Left kidney (tissue), 1 donor: ENCODE measurements at regions not wholly inside any gene's neighbourhood (a gene's known extent, or its start where the extent isn't known, plus 50 kb on each side); places are given as distances from the start of the nearest gene placed in this dataset.
"Not testable (repeated sequence)": the region's sequence is repeated elsewhere in the genome, so short reads cannot be mapped to it uniquely, and the experiment has no call there.

Experiments
- DNase-seq: peaks from one replicate; pipeline ENCODE4 v3.0.0-alpha.2; 2013

DNA sequence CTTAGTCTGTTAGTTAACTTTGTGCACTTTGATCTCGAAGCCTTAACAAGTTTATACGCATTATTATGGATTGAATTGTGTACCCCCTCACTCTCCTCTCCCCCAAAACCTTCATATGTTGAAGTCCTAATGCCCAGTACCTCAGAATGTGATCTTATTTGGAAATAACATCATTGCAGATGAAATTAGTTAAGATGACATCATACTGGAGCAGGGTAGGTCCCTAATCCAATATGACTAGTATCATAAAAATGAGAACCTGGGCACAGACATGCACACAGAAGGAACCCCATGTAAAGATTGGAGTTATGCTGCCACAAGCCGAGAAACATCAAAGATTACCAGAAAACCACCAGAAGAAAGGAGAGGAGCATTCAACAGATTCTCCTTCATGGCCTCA lies 85.8 kb upstream of the TSC22D1 start:
- DNase-seq, result no peak

DNA sequence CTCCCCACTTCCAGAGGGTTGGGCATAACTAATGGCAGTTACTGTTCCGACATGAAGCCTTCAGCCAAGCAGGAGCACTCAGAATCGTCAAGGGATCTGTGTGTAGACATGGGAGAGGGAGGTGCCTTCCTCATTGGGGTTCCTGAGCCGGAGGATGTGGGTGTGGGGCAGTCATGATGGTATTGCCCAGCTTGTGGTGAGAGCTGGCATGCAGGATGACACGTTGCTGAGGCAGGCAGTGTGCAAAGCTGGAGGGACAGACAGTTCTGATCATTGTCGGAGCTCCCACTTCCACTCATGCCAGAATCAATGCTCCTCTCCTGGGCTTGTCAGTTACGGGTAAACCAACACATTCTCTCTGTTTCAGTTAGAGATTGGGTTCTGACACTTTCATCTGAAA lies 83.9 kb upstream of the TSC22D1 start:
- no peak for DNase-seq

DNA sequence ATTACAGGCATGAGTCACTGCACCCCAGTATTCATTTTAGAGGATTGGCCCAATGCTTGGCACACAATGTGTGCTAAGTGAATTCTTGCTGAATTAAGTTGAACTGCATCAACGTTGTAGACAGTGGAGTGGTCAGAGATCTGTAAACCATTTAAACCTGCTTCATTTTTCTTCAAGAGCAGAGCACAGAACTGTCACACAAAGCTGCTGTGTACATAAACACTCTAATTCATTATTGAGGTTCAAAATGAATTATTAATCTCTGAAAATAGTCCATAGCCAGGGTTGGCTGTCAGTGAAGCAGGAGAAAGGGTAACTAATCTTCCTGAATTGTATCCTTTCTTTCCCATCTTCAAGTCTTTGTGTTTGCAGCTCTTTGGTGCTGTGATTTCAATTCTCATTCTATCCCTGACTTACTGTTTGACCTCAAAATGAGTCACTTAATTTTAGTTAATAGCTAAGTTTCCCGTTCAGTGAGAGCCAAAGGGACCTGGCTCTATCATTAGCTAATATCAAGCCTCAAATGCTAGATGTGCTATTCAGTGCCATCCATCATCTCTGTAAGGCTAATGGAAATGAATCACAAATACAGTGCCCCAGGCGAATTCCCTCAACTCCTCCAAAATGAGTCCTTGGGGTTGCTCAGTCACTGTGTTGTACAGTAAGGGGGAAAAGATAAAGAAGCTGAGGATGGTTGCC lies 77.0 kb upstream of the TSC22D1 start:
- no peak for DNase-seq

DNA sequence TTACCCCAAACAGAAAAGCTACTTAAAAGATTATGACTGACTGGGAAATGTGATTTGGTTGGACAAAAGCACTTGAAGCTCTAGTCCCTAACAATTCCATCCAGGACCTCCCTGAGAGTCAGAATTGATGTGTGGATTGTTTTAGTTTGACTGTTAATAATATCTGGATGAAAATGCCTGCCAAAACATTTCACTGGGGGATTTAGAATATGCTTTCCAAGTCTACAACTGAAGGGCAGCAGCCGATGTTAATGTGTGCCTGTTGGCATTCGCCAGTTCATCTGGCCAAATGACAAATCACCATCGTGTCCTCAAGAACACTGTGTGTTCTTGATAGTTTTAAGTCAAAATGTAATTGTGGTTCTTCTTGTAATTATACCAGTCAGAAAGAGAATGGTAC lies 76.0 kb upstream of the TSC22D1 start:
- DNase-seq, result no peak

DNA sequence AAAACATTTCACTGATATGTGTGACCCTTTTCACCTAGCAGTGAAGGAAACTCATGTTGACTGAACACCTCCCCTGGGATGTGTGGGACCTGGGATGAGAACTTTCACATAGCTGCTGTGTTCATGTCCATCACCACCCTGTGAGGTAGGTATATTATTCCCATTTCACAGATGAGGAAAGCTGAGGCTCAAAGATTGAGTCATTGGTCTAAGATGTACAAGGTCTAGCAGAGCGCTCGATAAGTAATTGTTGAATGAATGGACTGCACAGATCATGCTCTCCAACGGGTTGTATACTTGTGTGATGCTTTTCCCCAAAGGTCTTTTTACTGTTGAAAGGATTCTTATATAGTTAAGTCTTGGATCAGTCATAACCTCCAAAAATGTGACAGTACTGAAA lies 75.6 kb upstream of the TSC22D1 start:
- DNase-seq, result no peak

DNA sequence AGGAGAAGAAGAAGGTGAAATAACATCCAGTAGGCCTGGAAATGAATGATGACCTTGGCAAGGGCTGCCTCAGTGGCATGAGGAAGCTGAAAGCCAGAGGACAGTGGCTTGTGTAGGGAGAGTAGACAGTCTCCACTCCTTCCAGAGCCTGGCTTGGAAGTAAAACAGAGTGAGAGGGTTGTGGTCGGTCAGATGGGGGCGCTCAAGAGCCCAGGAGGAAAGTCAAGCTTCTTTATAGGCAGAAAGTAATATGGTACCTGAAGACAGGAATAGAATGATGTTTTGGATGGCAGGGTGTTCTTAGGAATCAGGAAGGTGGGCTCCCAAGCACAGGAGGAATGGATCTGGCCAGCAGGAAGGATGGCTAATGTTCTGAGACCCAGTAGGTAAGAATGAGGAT lies 75.1 kb upstream of the TSC22D1 start:
- DNase-seq, result no peak

DNA sequence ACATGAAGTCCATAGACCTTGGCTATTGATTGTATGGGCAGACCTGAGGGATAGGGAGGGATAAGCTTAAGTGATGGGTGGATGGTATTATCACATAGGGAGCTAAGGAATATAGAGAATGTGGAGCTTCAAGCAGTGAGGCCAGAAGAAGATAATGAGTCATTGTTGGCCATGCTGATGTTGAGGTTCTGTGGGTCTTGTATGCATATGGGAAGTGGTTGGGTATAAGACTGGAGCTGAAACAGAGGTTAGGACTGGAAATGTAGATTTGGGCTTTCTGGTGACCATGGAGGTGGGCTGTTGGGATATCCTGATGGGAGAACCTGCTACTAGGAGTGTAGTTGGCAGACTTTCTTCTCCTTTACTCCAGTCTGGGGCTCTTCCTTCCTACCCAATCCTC lies 73.7 kb upstream of the TSC22D1 start:
- DNase-seq, result no peak

DNA sequence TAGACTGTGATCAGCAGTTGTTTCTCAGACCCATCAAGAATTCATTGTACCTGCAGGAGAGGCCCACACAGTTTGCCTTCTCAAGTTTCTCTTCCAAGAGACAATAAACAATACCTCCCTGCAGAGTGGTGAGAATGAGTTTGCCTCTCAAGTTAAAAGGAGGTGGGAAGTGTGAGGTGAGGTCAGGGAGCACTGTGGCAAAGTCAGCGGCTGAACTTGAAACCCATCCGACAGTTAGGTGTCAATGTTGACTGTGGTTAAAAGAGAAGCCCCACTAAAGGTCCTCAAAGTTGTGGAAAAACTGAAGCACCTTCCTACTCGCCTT lies 72.9 kb upstream of the TSC22D1 start:
- DNase-seq, result peak; percentile 61

DNA sequence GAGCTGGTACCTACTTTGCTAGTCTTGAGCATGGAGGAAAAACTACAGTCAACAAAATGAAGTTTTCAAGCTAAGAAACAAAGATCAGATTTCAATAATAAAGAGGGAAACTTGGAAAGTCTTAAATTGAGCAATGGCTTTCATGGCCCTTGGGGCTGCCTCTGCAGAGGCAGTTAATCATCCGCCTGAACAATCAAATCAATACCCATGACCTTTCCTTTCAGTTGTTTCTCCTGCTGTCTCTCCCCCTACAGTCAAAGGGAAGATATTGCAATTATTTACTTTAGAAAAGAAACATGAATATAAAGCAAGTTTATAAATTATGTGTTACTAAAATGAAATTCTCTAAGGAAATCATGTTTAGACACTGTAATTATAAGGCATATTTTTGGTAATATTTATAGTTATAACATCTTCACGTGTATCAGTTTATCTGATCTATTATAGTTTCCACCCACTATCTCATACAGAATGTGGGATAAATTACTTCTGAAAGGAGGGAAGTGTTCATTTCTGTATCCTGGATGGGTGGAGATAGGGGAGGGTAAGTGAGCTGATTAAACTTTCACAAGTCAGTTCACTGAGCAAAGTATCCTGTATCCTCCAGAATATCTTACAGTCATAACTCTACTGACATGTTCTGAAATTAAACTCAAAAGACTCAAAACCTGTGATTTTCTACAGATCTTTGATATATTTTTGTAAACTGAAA lies 72.4 kb upstream of the TSC22D1 start:
- DNase-seq, result peak; percentile 25

DNA sequence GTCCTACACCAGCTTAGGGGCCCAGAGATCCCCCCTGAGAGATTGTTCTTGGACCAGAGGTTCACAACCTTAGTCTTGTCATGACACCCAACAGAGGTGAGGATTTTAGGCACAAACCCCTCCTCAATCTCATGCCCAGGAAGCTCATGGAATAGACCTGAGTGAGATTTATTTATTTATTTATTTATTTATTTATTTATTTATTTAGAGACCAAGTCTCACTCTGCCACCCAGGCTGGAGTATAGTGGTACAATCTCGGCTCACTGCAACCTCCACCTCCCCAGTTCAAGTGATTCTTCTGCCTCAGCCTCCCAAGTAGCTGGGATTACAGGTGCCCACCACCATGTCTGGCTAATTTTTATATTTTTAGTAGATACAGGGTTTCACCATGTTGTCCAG lies 71.4 kb upstream of the TSC22D1 start:
- not testable (repeated sequence) for DNase-seq

DNA sequence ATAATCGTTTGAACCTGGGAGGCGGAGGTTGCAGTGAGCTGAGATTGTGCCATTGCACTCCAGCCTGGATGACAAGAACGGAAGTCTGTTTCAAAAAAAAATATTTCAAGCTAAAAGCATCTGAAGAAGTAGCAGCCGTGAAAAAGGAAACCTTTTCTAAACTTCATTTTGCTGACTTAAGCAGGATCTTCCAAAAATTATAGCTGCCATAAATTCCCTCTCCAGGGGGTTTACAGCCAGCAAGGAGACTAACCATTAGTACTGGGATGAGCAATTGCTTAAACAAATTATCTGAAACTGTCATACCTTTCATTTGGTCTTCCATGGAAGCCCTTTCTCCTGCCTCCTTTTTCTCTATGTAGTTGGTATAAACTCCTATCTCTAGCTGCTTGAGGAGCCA lies 69.9 kb upstream of the TSC22D1 start:
- DNase-seq, result no peak

DNA sequence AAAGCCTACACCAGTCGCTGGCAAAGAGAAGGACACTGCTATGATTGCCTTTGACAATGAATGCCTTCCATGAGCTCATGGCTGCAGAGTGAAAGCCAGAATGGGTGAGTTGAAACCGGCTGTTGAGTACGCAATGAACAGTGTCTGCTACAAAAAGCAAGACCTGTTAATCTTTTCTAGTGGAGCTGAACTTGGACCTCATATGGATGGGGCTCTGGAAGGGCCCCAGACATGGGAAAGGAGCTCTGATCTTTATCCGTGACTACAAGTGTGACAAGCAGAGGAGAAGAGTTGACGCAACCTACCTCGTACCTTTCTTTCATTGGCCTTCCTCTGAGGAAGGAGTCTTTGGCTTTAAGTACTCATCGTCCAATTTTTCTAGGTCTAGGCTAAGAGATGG lies 67.1 kb upstream of the TSC22D1 start:
- DNase-seq, result no peak

DNA sequence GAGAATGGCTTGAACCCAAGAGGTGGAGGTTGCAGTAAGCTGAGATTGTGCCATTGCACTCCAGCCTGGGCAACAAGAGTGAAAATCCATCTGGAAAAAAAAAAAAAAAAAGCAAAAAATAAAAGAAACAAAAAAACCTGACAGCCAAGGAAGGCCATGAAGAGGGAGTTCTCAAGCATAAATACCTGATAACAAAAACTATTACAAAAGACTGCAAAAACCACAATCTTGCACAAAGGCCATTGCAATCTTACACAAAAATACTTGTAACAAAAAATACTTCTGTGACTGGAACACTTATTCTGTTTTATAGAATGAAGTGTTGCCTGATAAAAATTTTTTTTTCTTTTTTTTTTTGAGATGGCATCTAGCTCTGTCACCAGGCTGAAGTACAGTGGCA lies 61.5 kb upstream of the TSC22D1 start:
- no peak for DNase-seq

DNA sequence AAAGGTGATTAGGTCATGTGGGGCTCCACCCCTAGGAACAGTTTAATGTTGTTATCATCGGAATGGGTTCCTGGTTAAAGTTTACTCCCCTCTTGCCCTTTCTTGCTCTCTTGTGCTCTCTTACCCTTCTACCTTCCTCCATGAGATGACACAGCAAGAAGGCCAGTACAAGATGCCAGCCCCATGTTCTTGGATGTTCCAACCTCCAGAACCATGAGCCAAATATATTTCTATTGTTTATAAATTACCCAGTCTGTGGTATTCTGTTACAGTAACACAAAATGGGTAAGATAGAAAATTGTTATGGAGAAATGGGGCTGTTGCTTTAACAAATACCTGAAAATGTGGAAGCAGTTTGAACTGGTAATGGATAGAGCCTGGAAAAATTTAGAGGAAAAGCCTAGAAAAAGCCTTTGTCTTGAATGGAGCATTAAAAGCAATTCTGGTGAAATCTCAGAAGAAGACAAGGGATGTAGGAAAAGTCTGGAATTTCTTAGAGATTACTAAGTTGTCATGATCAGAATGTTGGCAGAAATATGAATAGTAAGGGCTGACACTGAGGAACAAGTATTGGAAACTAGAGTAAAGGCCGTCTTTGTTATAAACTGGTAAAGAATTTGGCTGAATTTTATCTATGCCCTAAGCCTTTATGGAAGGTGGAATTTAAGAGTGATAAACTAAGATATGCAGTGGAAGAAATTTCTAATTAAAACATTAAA lies 53.5 kb upstream of the TSC22D1 start:
- DNase-seq, result no peak

DNA sequence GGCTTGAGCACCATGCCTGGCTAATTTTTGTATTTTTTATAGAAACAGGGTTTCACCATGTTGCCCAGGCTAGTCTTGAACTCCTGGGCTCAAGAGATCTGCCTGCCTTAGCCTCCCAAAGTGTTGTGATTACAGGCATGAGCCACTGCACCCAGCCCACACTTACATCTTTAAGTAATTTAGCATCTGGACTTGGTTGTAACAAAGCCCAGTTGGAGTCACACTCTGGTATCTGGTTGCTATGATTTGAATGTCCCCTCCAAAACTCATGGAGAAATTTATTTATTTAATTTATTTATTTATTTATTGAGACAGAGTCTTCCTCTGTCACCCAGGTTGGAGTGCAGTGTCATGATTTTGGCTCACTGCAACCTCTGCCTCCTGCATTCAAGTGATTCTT lies 52.7 kb upstream of the TSC22D1 start:
- not testable (repeated sequence) for DNase-seq

DNA sequence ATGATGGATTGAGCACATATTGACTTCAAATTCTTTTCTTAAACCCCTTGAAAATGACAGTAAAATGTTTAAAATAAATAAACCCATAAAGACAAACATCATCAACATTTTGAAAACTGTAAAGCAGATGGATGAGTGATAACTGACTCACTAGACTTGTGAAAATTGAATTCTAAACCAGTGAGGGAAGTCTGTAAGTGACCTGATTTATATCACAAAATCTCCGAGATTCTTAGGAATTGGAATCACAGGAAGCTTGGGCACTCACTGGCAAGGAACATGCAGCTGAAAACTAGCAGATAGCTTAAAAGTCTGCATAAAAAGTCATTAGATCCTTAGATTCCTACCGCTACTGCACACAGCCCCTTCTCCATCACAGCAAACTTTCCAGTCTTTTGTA lies 51.3 kb upstream of the TSC22D1 start:
- no peak for DNase-seq

DNA sequence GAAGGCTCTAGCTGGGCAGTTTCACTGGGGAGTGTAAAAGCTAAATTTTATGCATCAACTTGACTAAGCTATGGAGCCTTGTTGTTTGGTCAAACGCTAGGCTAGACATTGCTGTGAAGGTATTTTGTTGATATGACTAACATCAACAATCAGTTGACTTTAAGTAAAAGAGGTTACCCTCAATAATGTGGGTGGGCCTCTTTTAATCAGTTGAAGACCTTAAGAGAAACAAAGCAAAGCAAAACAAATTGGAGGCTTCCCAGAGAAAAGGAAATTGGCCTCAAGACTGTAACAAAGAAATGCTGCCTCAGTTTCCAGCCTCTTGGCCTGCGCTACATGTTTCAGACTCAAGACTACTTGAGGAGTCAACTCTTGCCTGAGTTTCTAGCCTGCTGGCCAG lies 50.0 kb upstream of the TSC22D1 start:
- no peak for DNase-seq
